ENCODE measurements at regions not wholly inside any gene's neighbourhood (a gene's known extent, or its start where the extent isn't known, plus 50 kb on each side); places are given as distances from the start of the nearest gene placed in this dataset.

- Histone ChIP-seq H3K4me1 (peaks cover 4% of the 10 kb centered on the region; the same call in 1 of the 2 replicates), H3K27me3 (replicated peaks; ENCODE audit: control insufficient read depth, insufficient read depth, low read length) (no peaks in the 10 kb centered on the region), H3K9me3 (no peaks in the 10 kb centered on the region), H3K4me3 (ENCODE audit: low read depth, low read length) (peak overlapping the region; percentile 40), H3K36me3 (ENCODE audit: control insufficient read depth, insufficient read depth, low read length) (no peaks in the 10 kb centered on the region)
- H3K36me3 Mint-ChIP-seq (ENCODE audit: insufficient read depth, unreplicated experiment) = peaks cover 20% of the 10 kb centered on the region
- H3K27ac Mint-ChIP-seq (ENCODE audit: unreplicated experiment) = peak overlapping the region; percentile 73
- H3K4me1 Mint-ChIP-seq (ENCODE audit: low read depth, unreplicated experiment) = no peaks in the 10 kb centered on the region
- peak; percentile 62 to 74 for DNase-seq
- no TSS peak for BruUV-seq (replicated peaks)
- peaks cover 6% of the 10 kb centered on the region for H3K9me3 Mint-ChIP-seq (ENCODE audit: unreplicated experiment)
- peak overlapping the region; percentile 80 for H3K4me3 Mint-ChIP-seq (ENCODE audit: unreplicated experiment)
- TF ChIP-seq CTCF (IDR thresholded peaks at IDR 0.05; ENCODE audit: insufficient read depth in 1 of 2, low read depth in 1 of 2, low read length in 1 of 2, severe bottlenecking in 1 of 2, unreplicated experiment in 1 of 2) = no peak
- intact Hi-C loops (cut with micrococcal nuclease; ENCODE audit: unreplicated experiment) = loop anchor here (1.0 to 2.0 kb wide), 2 partner anchors 45 to 57 kb away; no protein-coding TSS in a partner anchor
- CTCF ChIA-PET = interaction anchor here (0.9 to 2.1 kb wide), 2 partner anchors 28 to 205 kb away, joined by 5 to 6 read pairs; no protein-coding TSS in a partner anchor
- POLR2A ChIA-PET = interaction anchor here (1.1 kb wide), 1 partner anchor 370 kb away, joined by 8 read pairs; no protein-coding TSS in a partner anchor
- no peaks in the 10 kb centered on the region for H3K27me3 Mint-ChIP-seq (ENCODE audit: insufficient read depth, unreplicated experiment)
Measured at GRCh38 chr6:27547157-27548075, 74.5 kb upstream of the ZNF184 start.

- Mint-ChIP-seq H3K27me3 (ENCODE audit: insufficient read depth, unreplicated experiment) (no peaks in the 10 kb centered on the region), H3K4me3 (ENCODE audit: unreplicated experiment) (no peak overlapping the region)
Measured at GRCh38 chr6:27546522-27546921, 73.6 kb upstream of the ZNF184 start.

More at GRCh38 chr6:27546522-27546921, 73.6 kb upstream of the ZNF184 start:
- Histone ChIP-seq H3K9me3 (no peaks in the 10 kb centered on the region), H3K27me3 (replicated peaks; ENCODE audit: control insufficient read depth, insufficient read depth, low read length) (no peaks in the 10 kb centered on the region), H3K4me1 (peaks cover 4% of the 10 kb centered on the region; the same call in 1 of the 2 replicates), H3K36me3 (ENCODE audit: control insufficient read depth, insufficient read depth, low read length) (no peaks in the 10 kb centered on the region), H3K4me3 (ENCODE audit: low read depth, low read length) (no peak overlapping the region)
- no TSS peak for BruUV-seq (replicated peaks)
- ChIA-PET CTCF (interaction anchor here (2.1 kb wide), 1 partner anchor 28 kb away, joined by 6 read pairs; no protein-coding TSS in a partner anchor), POLR2A (no interaction called here)
- no peak for DNase-seq
- H3K36me3 Mint-ChIP-seq (ENCODE audit: insufficient read depth, unreplicated experiment) = peaks cover 20% of the 10 kb centered on the region
- no peaks in the 10 kb centered on the region for H3K4me1 Mint-ChIP-seq (ENCODE audit: low read depth, unreplicated experiment)
- H3K27ac Mint-ChIP-seq (ENCODE audit: unreplicated experiment) = no peak overlapping the region
- intact Hi-C loops (cut with micrococcal nuclease; ENCODE audit: unreplicated experiment) = no loop called here
- H3K9me3 Mint-ChIP-seq (ENCODE audit: unreplicated experiment) = peaks cover 5% of the 10 kb centered on the region
- TF ChIP-seq CTCF (IDR thresholded peaks at IDR 0.05; ENCODE audit: insufficient read depth in 1 of 2, low read depth in 1 of 2, low read length in 1 of 2, severe bottlenecking in 1 of 2, unreplicated experiment in 1 of 2) = no peak
